ENCODE measurements at regions not wholly inside any gene's neighbourhood (a gene's known extent, or its start where the extent isn't known, plus 50 kb on each side); places are given as distances from the start of the nearest gene placed in this dataset.

- intact Hi-C loops (cut with DNase I) = no loop called here
- no peak for DNase-seq
- Histone ChIP-seq H3K36me3 (ENCODE audit: insufficient read depth in 1 of 2, low read depth in 1 of 2) (no peaks in the 10 kb centered on the region), H3K27ac (no peak overlapping the region), H3K27me3 (ENCODE audit: insufficient read depth in 3 of 3, low read length in 2 of 3) (no peaks in the 10 kb centered on the region), H3K9me3 (no peaks in the 10 kb centered on the region), H3K4me1 (no peaks in the 10 kb centered on the region), H3K4me3 (no peak overlapping the region)
- 89 to 92% (median 91%) methylated on average over 5 of the region's 5 CpGs for WGBS, 3 donors
- ATAC-seq = no peak
- no peak for TF ChIP-seq CTCF (IDR thresholded peaks at IDR 0.05)
Observed at GRCh38 chr13:42412812-42413483, 141.0 kb downstream of the AKAP11 start.

GRCh38 chr13:42413484-42413815 is 141.5 kb downstream of the AKAP11 start:
- 55 to 68% (median 67%) methylated on average over 3 of the region's 3 CpGs for WGBS, 3 donors
- intact Hi-C loops (cut with DNase I) = no loop called here
- no peak for DNase-seq

GRCh38 chr13:42417626-42418025 is 145.7 kb downstream of the AKAP11 start:
- no peaks in the 10 kb centered on the region for H3K9me3 ChIP-seq
- no peaks in the 10 kb centered on the region for H3K4me1 ChIP-seq
- WGBS, 3 donors = 77 to 87% (median 80%) methylated on average over 3 of the region's 3 CpGs
- ATAC-seq = no peak
- no peaks in the 10 kb centered on the region for H3K27me3 ChIP-seq (ENCODE audit: insufficient read depth in 3 of 3, low read length in 2 of 3)
- TF ChIP-seq CTCF (IDR thresholded peaks at IDR 0.05) = no peak
- DNase-seq = no peak
- no peak overlapping the region for H3K27ac ChIP-seq
- intact Hi-C loops (cut with DNase I) = no loop called here
- no peak overlapping the region for H3K4me3 ChIP-seq
- H3K36me3 ChIP-seq (ENCODE audit: insufficient read depth in 1 of 2, low read depth in 1 of 2) = no peaks in the 10 kb centered on the region

More at GRCh38 chr13:42413484-42413815, 141.5 kb downstream of the AKAP11 start:
- Histone ChIP-seq H3K4me3 (no peak overlapping the region), H3K4me1 (no peaks in the 10 kb centered on the region), H3K27ac (no peak overlapping the region), H3K9me3 (no peaks in the 10 kb centered on the region), H3K27me3 (ENCODE audit: insufficient read depth in 3 of 3, low read length in 2 of 3) (no peaks in the 10 kb centered on the region), H3K36me3 (ENCODE audit: insufficient read depth in 1 of 2, low read depth in 1 of 2) (no peaks in the 10 kb centered on the region)
- ATAC-seq = no peak
- no peak for TF ChIP-seq CTCF (IDR thresholded peaks at IDR 0.05)

- Histone ChIP-seq H3K27ac (no peak overlapping the region), H3K4me1 (no peaks in the 10 kb centered on the region), H3K9me3 (no peaks in the 10 kb centered on the region), H3K27me3 (ENCODE audit: insufficient read depth in 3 of 3, low read length in 2 of 3) (no peaks in the 10 kb centered on the region), H3K4me3 (no peak overlapping the region), H3K36me3 (ENCODE audit: insufficient read depth in 1 of 2, low read depth in 1 of 2) (no peaks in the 10 kb centered on the region)
- no peak for DNase-seq
- intact Hi-C loops (cut with DNase I) = no loop called here
- TF ChIP-seq CTCF (IDR thresholded peaks at IDR 0.05) = no peak
- 70 to 79% (median 75%) methylated on average over 2 of the region's 2 CpGs for WGBS, 3 donors
- ATAC-seq = no peak
Observed at GRCh38 chr13:42418184-42418583, 146.2 kb downstream of the AKAP11 start.

GRCh38 chr13:42420304-42420703 is 148.4 kb downstream of the AKAP11 start:
- H3K36me3 ChIP-seq (ENCODE audit: insufficient read depth in 1 of 2, low read depth in 1 of 2) = no peaks in the 10 kb centered on the region
- no peak for ATAC-seq
- H3K27ac ChIP-seq = no peak overlapping the region
- WGBS, 3 donors = 86 to 89% (median 87%) methylated on average over 2 of the region's 2 CpGs
- TF ChIP-seq CTCF (IDR thresholded peaks at IDR 0.05) = no peak
- no peak for DNase-seq
- H3K27me3 ChIP-seq (ENCODE audit: insufficient read depth in 3 of 3, low read length in 2 of 3) = peaks cover 0 to 6% (median 0%) of the 10 kb centered on the region in 3 donors
- no peaks in the 10 kb centered on the region for H3K4me1 ChIP-seq
- H3K9me3 ChIP-seq = no peaks in the 10 kb centered on the region
- H3K4me3 ChIP-seq = no peak overlapping the region
- intact Hi-C loops (cut with DNase I) = no loop called here

All from psoas muscle (tissue), 7 donors.